NCI-H2029 (cell line): ENCODE measurements at regions not wholly inside any gene's neighbourhood (a gene's known extent, or its start where the extent isn't known, plus 50 kb on each side); places are given as distances from the start of the nearest gene placed in this dataset.
"Not testable (repeated sequence)": the region's sequence is repeated elsewhere in the genome, so short reads cannot be mapped to it uniquely, and the experiment has no call there.

Source experiments
- DNase-seq: peaks from one replicate; lab custom pipeline; 2025; lab: John Stamatoyannopoulos, UW

GRCh38 chr18:56316727-56317126 lies 321.7 kb downstream of the TXNL1 start:
- no peak for DNase-seq

DNA sequence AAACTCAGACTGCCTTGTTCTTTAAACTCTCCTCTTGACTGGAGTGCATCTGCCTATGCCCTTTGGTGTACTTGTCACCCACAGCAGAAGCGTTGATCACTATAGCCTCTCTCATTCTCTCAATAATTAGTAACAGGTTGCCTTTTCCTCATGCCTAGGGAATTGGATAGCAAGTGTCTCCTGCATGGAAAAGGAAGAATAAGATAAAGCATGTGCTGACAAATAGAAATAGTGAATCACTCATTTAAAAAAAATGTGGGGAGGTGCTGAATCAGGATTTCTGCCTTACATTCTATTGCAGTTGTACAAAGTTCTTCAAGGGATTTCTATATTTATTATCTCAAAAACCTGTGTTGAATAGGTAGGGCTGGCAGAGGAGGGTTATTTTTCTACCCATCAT lies 323.0 kb downstream of the TXNL1 start:
- no peak for DNase-seq

- DNase-seq = no peak
Observed at GRCh38 chr18:56314396-56314795, 324.0 kb downstream of the TXNL1 start.

DNA sequence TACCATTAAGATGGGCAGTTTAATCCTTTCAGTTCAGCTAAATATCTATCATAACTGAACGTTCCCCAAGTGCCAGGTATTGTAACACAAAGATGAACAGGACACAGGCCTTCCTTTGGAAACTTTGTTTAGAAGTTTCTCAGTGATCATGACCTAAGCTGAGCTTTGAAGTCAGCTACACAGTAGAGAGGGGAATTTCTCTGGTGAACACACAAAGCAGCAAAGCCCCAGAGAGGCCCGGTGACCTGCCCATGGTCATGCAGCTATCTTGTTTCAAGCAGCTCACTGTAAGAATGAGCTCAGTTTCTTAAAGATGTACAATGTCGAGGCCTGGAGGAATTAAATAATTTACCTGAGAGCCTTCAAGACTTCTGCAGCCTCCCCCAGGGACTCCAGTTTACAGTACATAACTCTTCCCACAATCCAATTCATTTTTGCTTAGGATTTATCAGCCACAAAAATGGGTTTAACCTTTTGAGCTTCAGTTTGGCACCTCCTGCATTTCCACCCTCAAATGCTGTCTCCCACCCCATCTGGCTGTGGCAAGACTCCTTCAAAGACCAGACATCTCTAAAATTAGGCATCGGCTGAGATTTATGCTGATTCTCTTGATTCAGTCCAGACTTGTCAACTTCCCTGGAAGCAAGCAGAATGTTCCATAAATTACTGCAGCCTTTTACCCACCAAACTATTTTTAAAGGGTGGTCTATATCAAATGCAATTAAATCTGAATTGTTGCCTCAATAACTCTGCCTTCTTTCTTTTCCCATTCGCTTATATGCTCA lies 325.6 kb downstream of the TXNL1 start:
- no peak for DNase-seq

DNA sequence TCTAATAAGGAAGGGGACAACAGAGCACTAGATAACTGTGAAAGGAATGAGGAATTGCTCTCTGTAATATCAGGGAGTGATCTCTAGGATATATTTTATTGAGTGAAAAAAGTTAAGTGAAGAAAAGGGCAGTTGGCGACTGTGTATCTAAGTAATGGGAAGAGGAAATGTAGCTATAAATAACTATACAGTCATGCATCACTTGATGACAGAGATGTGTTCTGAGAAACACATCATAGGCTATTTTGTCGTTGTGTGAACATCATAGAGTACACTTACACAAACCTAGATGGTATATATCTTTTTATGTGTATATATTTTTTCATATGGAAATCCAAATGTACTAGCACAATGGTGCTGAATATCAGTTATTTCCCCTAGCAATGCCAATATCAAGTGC lies 329.3 kb downstream of the TXNL1 start:
- no peak for DNase-seq

- DNase-seq = no peak
Observed at GRCh38 chr18:56307354-56308170, 330.8 kb downstream of the TXNL1 start.

DNA sequence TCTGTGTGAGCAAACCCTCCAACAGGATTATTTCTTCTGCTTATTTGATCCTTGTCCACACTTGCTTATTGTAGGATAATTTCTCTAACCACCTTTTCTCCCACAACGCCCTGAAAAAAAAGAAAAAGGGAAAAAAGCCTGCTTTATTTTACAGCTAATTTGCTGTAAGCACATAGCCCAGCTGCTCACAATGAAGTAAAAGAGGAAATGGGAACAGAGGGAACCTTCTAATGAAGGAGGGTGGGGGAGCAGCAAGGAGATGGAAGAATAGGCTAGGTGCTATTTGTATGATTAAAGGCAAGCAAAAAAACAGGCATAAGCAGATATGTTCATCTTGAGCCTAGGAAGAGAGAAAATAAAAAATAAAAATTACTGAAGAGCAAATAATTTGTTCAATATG lies 331.6 kb downstream of the TXNL1 start:
- DNase-seq = no peak

DNA sequence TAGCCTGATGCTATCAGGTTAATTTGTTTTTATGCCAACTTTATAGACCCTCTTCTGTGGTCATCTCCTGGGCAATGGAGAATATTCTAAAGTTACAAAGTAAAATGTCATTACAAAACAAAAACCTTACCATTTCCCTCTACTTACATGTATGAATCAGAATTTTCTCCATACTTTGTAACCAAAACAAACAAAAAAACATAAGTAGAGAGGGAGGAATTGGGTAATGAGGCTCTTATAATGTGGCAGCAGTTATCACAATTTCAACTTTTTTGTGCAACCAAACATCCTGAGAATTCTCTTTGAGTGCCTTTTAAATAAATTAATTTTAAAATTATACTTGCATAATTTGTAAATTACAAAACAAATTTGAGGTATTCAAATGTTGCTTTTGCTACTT lies 332.8 kb downstream of the TXNL1 start:
- DNase-seq = no peak

GRCh38 chr18:56302156-56302555 lies 336.2 kb downstream of the TXNL1 start:
- no peak for DNase-seq

DNA sequence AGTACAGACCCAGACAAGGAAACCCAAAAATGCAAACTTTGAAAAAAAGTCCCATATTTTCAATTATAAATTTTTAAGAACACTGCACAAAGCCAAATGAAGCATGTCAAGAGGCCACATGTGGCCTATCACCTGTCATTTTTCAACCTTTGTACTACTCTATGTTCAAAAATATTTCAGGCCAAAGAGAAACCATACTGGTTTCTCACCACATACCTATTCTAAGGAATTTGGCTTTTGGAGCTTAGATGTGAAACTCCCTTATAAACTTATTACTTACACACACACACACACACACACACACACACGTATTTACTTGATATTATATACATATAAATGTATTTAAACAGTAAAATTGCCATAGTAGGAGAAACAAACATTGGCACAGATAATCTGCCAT lies 338.7 kb downstream of the TXNL1 start:
- no peak for DNase-seq

- no peak for DNase-seq
Observed at GRCh38 chr18:56298935-56299334, 339.5 kb downstream of the TXNL1 start.

DNA sequence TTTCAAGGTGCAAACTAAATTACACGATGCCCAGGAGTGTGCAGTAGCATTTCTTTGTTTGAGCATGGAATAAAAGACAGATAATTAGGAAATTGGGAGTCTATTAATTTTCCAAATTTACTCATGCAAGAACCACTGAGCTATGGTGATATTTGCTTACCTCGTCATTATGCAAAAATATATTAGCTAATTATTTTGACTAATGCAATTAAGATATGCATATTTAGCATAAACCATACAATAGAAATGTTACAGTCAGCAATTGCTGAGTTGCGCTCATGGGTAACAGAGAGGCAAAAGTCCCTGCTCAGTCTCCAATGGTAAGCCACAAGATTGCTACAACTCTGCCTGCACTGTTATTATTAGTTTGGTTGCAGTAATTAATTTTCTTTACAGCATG lies 342.0 kb downstream of the TXNL1 start:
- no peak for DNase-seq

GRCh38 chr18:56294484-56295183 lies 343.8 kb downstream of the TXNL1 start:
- DNase-seq = no peak

- no peak for DNase-seq
Observed at GRCh38 chr18:56291294-56291693, 347.1 kb downstream of the TXNL1 start.

GRCh38 chr18:56289381-56289780 lies 349.0 kb downstream of the TXNL1 start:
- no peak for DNase-seq

DNA sequence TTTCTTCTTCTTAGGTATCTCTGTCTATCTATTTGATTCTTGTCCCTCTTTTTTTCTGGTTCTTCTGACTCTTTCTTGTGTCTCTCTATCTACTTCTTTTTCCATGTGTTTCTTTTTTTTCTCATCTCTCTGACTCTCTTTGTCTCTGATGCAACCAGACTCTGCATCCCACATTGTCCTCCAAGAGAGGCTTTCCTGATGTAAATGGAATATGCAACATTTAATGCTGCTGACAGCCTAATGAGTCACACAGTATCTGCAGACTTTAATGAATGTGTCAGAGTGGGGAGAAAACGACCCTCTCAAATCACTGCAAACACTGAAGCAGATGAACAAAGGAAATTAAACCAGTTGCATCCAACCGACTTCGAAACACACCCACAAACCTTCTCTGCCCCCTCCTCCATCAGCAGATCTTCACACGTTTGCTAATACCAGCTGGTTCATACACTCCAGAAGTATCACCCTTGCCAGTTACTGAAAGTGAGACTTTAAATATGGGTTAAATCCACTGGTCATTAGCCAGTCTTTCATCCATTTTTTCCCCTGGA lies 351.5 kb downstream of the TXNL1 start:
- DNase-seq = no peak

GRCh38 chr18:56285387-56286065 lies 352.9 kb downstream of the TXNL1 start:
- DNase-seq = no peak

DNA sequence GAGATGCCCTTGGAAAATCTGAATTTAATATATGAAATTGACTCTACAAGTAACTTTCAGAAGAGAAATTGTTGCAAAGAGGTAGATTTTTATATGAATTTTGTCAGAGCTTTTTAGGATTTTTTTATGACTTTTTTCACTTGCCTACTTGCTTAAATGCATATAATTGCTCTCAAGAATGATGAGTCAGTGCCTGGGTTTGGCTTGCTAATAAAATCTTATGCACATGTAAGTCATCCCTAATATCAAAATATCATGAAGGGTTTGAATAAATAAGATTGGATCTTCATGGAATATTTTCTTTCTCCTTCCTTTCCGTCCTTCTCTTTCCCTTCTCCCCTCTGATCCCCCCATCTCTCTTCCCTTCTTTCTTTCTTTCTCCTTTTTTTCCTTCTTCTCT lies 354.1 kb downstream of the TXNL1 start:
- no peak for DNase-seq

DNA sequence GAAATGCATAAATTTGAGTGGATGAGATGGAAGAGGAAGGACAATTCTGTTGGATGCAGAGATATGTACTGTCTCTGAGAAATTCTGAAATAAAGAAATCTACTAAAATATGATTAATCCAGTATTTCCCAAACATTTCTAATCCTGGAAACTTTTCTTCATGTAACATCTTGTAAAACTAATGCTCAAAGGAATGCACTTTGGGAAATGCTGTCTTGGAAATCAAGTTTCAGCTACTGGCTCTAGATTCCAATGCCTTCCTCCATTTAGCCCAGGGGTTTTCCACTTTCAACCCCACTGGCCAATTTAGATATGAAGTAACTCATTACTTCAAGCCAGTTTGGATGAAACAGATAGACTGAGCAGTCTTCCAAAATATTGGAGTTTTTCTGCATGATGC lies 355.1 kb downstream of the TXNL1 start:
- DNase-seq = no peak

GRCh38 chr18:56282234-56283104 lies 355.9 kb downstream of the TXNL1 start:
- DNase-seq = no peak

GRCh38 chr18:56279816-56280215 lies 358.6 kb downstream of the TXNL1 start:
- not testable (repeated sequence) for DNase-seq
